ENCODE measurements at regions not wholly inside any gene's neighbourhood (a gene's known extent, or its start where the extent isn't known, plus 50 kb on each side); places are given as distances from the start of the nearest gene placed in this dataset.

GRCh38 chr18:40452599-40452998 lies 1502.4 kb upstream of the PIK3C3 start:
- H3K4me3 ChIP-seq (replicated peaks; ENCODE audit: low read depth, low read length), result no peak overlapping the region
- TF ChIP-seq, protein P1, sequence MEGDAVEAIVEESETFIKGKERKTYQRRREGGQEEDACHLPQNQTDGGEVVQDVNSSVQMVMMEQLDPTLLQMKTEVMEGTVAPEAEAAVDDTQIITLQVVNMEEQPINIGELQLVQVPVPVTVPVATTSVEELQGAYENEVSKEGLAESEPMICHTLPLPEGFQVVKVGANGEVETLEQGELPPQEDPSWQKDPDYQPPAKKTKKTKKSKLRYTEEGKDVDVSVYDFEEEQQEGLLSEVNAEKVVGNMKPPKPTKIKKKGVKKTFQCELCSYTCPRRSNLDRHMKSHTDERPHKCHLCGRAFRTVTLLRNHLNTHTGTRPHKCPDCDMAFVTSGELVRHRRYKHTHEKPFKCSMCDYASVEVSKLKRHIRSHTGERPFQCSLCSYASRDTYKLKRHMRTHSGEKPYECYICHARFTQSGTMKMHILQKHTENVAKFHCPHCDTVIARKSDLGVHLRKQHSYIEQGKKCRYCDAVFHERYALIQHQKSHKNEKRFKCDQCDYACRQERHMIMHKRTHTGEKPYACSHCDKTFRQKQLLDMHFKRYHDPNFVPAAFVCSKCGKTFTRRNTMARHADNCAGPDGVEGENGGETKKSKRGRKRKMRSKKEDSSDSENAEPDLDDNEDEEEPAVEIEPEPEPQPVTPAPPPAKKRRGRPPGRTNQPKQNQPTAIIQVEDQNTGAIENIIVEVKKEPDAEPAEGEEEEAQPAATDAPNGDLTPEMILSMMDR (IDR thresholded peaks at IDR 0.05; ENCODE audit: insufficient read depth, low read length, poor library complexity, severe bottlenecking), result no peak
- H3K36me3 ChIP-seq (ENCODE audit: control insufficient read depth, insufficient read depth, low read length), result no peaks in the 10 kb centered on the region
- no peaks in the 10 kb centered on the region for H3K27me3 ChIP-seq (replicated peaks; ENCODE audit: control insufficient read depth, insufficient read depth, low read length)
- no peak for DNase-seq (ENCODE audit: extremely low read depth, insufficient read length)

DNA sequence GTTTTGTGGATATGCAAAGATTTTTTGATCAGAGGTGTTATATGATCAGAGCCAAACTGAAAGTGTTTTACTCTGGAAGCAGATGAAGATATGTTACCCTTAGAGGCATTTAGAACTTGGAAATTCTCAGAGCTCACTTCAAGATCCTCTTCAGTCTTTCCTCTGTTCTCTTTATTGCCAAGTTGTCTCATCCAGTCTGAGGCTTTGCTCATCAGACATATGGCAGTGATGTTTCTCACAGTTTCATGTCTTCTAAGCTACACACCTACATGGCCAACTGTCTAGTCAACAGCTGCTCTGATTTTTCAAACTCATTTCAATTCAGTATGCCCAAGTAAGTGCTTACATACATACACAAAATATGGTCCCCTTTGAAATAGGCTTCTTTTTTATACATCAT lies 1504.3 kb upstream of the PIK3C3 start:
- Histone ChIP-seq H3K27me3 (replicated peaks; ENCODE audit: control insufficient read depth, insufficient read depth, low read length) (no peaks in the 10 kb centered on the region), H3K36me3 (ENCODE audit: control insufficient read depth, insufficient read depth, low read length) (no peaks in the 10 kb centered on the region), H3K4me3 (replicated peaks; ENCODE audit: low read depth, low read length) (no peak overlapping the region)
- DNase-seq (ENCODE audit: extremely low read depth, insufficient read length), result no peak
- TF ChIP-seq, protein P1 (IDR thresholded peaks at IDR 0.05; ENCODE audit: insufficient read depth, low read length, poor library complexity, severe bottlenecking), result no peak

DNA sequence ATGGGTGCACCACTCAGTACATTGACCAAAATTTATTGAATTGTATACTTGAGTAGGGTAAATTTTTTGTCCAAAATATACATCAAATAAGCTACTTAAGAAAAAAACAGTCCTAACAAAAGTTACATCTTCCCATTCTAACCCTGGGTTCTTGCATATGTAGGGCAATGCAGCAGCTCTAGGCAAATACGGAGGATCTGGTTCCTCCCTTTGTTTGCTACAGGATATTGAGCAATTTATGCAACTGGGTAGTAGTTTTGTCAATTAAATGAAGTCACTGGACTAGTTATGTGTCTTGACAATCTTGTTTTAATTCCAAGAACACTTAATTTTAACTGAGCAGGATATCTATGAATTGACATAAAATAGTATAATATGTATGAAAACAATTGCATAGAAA lies 1507.2 kb upstream of the PIK3C3 start:
- Histone ChIP-seq H3K27me3 (replicated peaks; ENCODE audit: control insufficient read depth, insufficient read depth, low read length) (no peaks in the 10 kb centered on the region), H3K36me3 (ENCODE audit: control insufficient read depth, insufficient read depth, low read length) (no peaks in the 10 kb centered on the region), H3K4me3 (replicated peaks; ENCODE audit: low read depth, low read length) (no peak overlapping the region)
- DNase-seq (ENCODE audit: extremely low read depth, insufficient read length), result no peak
- TF ChIP-seq, protein P1 (IDR thresholded peaks at IDR 0.05; ENCODE audit: insufficient read depth, low read length, poor library complexity, severe bottlenecking), result no peak

DNA sequence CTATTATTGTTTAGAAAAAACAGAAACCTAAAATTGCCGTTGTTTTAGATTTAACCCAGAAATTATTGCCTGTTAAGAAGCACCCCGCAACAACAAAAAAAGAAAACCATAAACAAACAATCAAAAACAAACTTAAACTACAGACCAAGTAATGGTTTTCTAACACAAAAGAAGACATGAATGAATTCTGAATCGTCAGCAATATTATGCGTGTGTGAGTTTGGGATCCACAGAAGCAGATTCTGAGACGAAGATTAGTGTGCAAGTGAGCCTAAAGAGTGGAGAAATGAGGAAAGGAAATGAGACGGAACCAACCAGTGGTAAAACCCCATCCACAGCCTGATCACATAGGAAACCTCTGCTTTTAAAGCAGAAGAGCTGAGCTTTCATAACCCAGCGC lies 1514.9 kb upstream of the PIK3C3 start:
- no peaks in the 10 kb centered on the region for H3K36me3 ChIP-seq (ENCODE audit: control insufficient read depth, insufficient read depth, low read length)
- TF ChIP-seq, protein P1 (IDR thresholded peaks at IDR 0.05; ENCODE audit: insufficient read depth, low read length, poor library complexity, severe bottlenecking), result no peak
- H3K4me3 ChIP-seq (replicated peaks; ENCODE audit: low read depth, low read length), result no peak overlapping the region
- DNase-seq (ENCODE audit: extremely low read depth, insufficient read length), result no peak
- H3K27me3 ChIP-seq (replicated peaks; ENCODE audit: control insufficient read depth, insufficient read depth, low read length), result no peaks in the 10 kb centered on the region

- Histone ChIP-seq H3K27me3 (replicated peaks; ENCODE audit: control insufficient read depth, insufficient read depth, low read length) (no peaks in the 10 kb centered on the region), H3K4me3 (replicated peaks; ENCODE audit: low read depth, low read length) (no peak overlapping the region), H3K36me3 (ENCODE audit: control insufficient read depth, insufficient read depth, low read length) (no peaks in the 10 kb centered on the region)
- DNase-seq (ENCODE audit: extremely low read depth, insufficient read length), result no peak
- TF ChIP-seq, protein P1 (IDR thresholded peaks at IDR 0.05; ENCODE audit: insufficient read depth, low read length, poor library complexity, severe bottlenecking), result no peak
These were observed 1517.5 kb upstream of the PIK3C3 start for GRCh38 chr18:40437517-40437916.

Data from GM06990 (cell line).